ENCODE measurements at regions not wholly inside any gene's neighbourhood (a gene's known extent, or its start where the extent isn't known, plus 50 kb on each side); places are given as distances from the start of the nearest gene placed in this dataset.

DNA sequence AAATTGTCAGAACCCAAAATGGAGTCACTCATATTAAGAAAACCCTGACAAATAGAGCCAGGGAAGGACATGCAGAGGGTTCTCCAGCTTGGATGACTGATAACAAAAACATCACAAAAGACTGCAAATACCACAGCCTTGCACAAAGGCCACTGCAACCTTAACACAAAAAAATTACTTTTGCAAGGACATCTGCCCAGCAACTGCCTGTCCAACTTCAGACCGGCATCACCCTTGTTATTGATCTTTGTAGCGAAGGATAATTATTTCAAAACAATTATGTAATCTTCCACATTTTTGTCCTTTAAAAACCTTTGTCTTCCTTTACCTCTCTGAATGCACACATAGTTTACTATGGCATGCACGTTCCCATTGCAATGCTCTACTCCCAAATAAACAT is 100.6 kb upstream of the TBX3 start:
- Histone ChIP-seq H3K4me1 (no peaks in the 10 kb centered on the region), H3K9me3 (no peaks in the 10 kb centered on the region), H3K27me3 (no peaks in the 10 kb centered on the region), H3K36me3 (no peaks in the 10 kb centered on the region), H3K27ac (no peak overlapping the region), H3K4me3 (no peak overlapping the region)
- DNase-seq = no peak
- intact Hi-C loops (cut with DNase I) = no loop called here
- ATAC-seq = no peak
- no peak for TF ChIP-seq CTCF (IDR thresholded peaks at IDR 0.05)

- no peak overlapping the region for H3K4me3 ChIP-seq
- H3K27ac ChIP-seq = no peak overlapping the region
- no peak for DNase-seq
- H3K9me3 ChIP-seq = no peaks in the 10 kb centered on the region
- H3K4me1 ChIP-seq = no peaks in the 10 kb centered on the region
- intact Hi-C loops (cut with DNase I) = no loop called here
- H3K36me3 ChIP-seq = no peaks in the 10 kb centered on the region
- no peak for TF ChIP-seq CTCF (IDR thresholded peaks at IDR 0.05)
- H3K27me3 ChIP-seq = no peaks in the 10 kb centered on the region
- no peak for ATAC-seq
Observed at GRCh38 chr12:114783089-114783618, 99.2 kb upstream of the TBX3 start.

DNA sequence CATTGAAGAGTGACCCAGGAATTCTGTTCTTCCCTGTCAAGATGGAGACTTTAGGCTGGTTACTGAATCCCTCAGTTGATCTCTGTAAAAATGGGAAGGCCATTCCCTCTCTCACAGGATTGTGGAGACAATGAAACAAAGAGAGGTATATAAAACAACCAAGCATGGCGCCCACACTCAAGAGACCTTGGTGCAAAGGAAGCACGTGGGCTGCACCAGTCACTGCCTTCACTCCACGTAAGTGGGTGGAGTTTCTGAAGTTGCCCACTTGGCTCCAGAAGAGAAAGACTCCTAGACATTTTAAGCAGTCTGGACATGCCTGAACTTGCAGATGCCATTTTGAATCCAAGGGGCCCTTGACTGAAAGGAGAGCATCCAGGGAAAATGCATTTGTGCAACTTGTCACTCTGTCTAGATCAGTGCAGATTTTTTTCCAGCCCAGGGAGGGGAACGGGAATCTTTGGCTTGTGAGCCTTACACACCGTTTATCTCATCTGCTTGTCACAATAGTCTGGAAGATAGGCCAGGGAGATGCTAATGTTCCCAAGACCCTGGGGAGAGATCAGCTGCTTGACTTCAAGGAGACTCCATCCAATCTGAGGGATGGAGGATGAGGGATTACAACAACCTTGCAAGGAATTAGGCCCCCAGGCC is 96.9 kb upstream of the TBX3 start:
- intact Hi-C loops (cut with DNase I) = no loop called here
- no peaks in the 10 kb centered on the region for H3K4me1 ChIP-seq
- H3K36me3 ChIP-seq = no peaks in the 10 kb centered on the region
- DNase-seq (no peak), ATAC-seq (no peak)
- H3K4me3 ChIP-seq = no peak overlapping the region
- TF ChIP-seq CTCF (IDR thresholded peaks at IDR 0.05) = no peak
- no peak overlapping the region for H3K27ac ChIP-seq
- H3K9me3 ChIP-seq = no peaks in the 10 kb centered on the region
- no peaks in the 10 kb centered on the region for H3K27me3 ChIP-seq

- Histone ChIP-seq H3K4me3 (no peak overlapping the region), H3K36me3 (no peaks in the 10 kb centered on the region), H3K4me1 (no peaks in the 10 kb centered on the region), H3K9me3 (no peaks in the 10 kb centered on the region), H3K27ac (no peak overlapping the region), H3K27me3 (no peaks in the 10 kb centered on the region)
- intact Hi-C loops (cut with DNase I) = no loop called here
- TF ChIP-seq CTCF (IDR thresholded peaks at IDR 0.05) = no peak
- DNase-seq = no peak
- no peak for ATAC-seq
Observed at GRCh38 chr12:114779647-114780046, 95.7 kb upstream of the TBX3 start.

DNA sequence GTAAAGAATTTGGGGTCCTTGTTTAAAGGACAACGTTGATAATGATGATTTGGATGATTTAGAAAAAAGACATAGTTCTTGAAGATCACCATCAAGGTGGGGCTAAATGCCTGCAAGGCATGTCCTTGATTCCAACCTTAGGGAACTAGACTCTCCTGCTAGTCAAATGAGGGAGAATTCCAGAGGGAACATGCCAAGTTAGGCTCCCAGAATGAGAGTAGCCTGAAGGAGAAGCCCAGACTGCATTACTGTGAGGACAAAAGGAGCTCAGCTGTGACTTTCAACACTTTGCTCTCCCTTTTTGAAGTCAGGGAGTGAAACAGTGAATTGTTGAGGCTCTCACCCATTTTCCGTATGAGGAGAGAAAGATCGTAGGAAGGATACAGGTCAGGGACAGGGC is 95.2 kb upstream of the TBX3 start:
- no peaks in the 10 kb centered on the region for H3K36me3 ChIP-seq
- no peak for TF ChIP-seq CTCF (IDR thresholded peaks at IDR 0.05)
- ATAC-seq = no peak
- DNase-seq = no peak
- no peak overlapping the region for H3K27ac ChIP-seq
- intact Hi-C loops (cut with DNase I) = no loop called here
- H3K4me3 ChIP-seq = no peak overlapping the region
- no peaks in the 10 kb centered on the region for H3K4me1 ChIP-seq
- no peaks in the 10 kb centered on the region for H3K27me3 ChIP-seq
- H3K9me3 ChIP-seq = no peaks in the 10 kb centered on the region
